H1 (cell line): ENCODE measurements at regions not wholly inside any gene's neighbourhood (a gene's known extent, or its start where the extent isn't known, plus 50 kb on each side); places are given as distances from the start of the nearest gene placed in this dataset.

Experiments
- CTCF ChIA-PET: fragments of 300-600 bp; sonication (Branson Sonifier 250); formaldehyde crosslinking; loops from one replicate; lab custom pipeline; 2021; ENCODE audit not compliant: partially characterized antibody; lab: Charles Lee
- POLR2A ChIA-PET: fragments of 300-600 bp; sonication (Branson Sonifier 250); formaldehyde crosslinking; loops from one replicate; lab custom pipeline; 2021; ENCODE audit warnings: inconsistent platforms; ENCODE audit not compliant: partially characterized antibody; lab: Charles Lee
- DNase-seq, 2 experiments: peaks; one replicate each; pipeline versions ENCODE4 v3.0.0 to v3.0.0-alpha.2; 2010 to 2022; ENCODE audit warnings: low spot score in 2 of 2, low read depth in 1 of 2, mixed read lengths in 1 of 2
- FAIRE-seq: peaks from 2 replicates; lab custom pipeline; 2011; peaks lifted over from hg19 to GRCh38; lab: Jason Lieb, UNC
- H2AFZ ChIP-seq: 2 replicates; pipeline ENCODE4 v1.8.1; 2012; ENCODE audit warnings: low read length, inconsistent platforms
- H2AK5ac ChIP-seq: 2 replicates; pipeline ENCODE4 v1.6.1; 2013; ENCODE audit warnings: low read depth, low read length
- H2BK120ac ChIP-seq: replicated peaks from 2 replicates; pipeline ENCODE3; 2013; ENCODE audit warnings: low read depth, low read length, inconsistent platforms
- H2BK12ac ChIP-seq: 2 replicates; pipeline ENCODE4 v1.6.1; 2013; ENCODE audit warnings: low read depth, low read length
- H2BK15ac ChIP-seq: 2 replicates; pipeline ENCODE4 v1.6.1; 2013; ENCODE audit warnings: low read length
- H2BK20ac ChIP-seq: 2 replicates; pipeline ENCODE4 v1.6.1; 2013; ENCODE audit warnings: low read length
- H2BK5ac ChIP-seq: 2 replicates; pipeline ENCODE4 v1.6.1; 2013; ENCODE audit warnings: low read depth, low read length
- H3K14ac ChIP-seq: 2 replicates; pipeline ENCODE4 v1.6.1; 2013; ENCODE audit warnings: inconsistent platforms; ENCODE audit not compliant: insufficient read length
- H3K18ac ChIP-seq: 2 replicates; pipeline ENCODE4 v1.6.1; 2013; ENCODE audit warnings: low read length; ENCODE audit errors: extremely low read depth
- H3K23ac ChIP-seq: 2 replicates; pipeline ENCODE4 v1.6.1; 2013; ENCODE audit warnings: inconsistent platforms; ENCODE audit not compliant: insufficient read length
- H3K23me2 ChIP-seq: 2 replicates; pipeline ENCODE4 v1.6.1; 2013; ENCODE audit warnings: low read depth, low read length
- H3K27ac ChIP-seq: 2 replicates; pipeline ENCODE4 v1.6.1; 2011; ENCODE audit warnings: low read depth, low read length, inconsistent platforms
- H3K27me3 ChIP-seq, 4 experiments: replicated peaks in 1 of 4; 1 replicate in 1 of 4; 2 replicates in 3 of 4; pipeline versions ENCODE4 v1.6.1 to v1.8.1; 2011 to 2013; ENCODE audit warnings: low read length in 3 of 4, mild to moderate bottlenecking in 3 of 4, inconsistent platforms in 2 of 4, mixed read lengths in 2 of 4, moderate library complexity in 1 of 4; ENCODE audit not compliant: control insufficient read depth in 3 of 4, insufficient read depth in 3 of 4; ENCODE audit errors: extremely low read depth in 1 of 4
- H3K36me3 ChIP-seq, 4 experiments: 2 replicates each; pipeline versions ENCODE4 v1.6.1 to v1.8.1; 2011 to 2013; ENCODE audit warnings: mild to moderate bottlenecking in 4 of 4, low read length in 3 of 4, moderate library complexity in 2 of 4, control low read depth in 1 of 4, inconsistent platforms in 1 of 4; ENCODE audit not compliant: insufficient read depth in 4 of 4, control insufficient read depth in 2 of 4
- H3K4ac ChIP-seq: replicated peaks from 2 replicates; pipeline ENCODE3; 2013; ENCODE audit warnings: low read length, low read depth, mixed read lengths, inconsistent platforms; ENCODE audit not compliant: insufficient read length
- H3K4me1 ChIP-seq, 4 experiments: replicated peaks in 1 of 4; 1 replicate in 1 of 4; 2 replicates in 3 of 4; pipeline versions ENCODE4 v1.6.1 to v1.8.1; 2011 to 2013; ENCODE audit warnings: low read length in 3 of 4, inconsistent platforms in 2 of 4, mixed read lengths in 1 of 4; ENCODE audit not compliant: insufficient read depth in 4 of 4, control insufficient read depth in 3 of 4
- H3K4me2 ChIP-seq, 2 experiments: 2 replicates each; pipeline versions ENCODE4 v1.6.1 to v1.8.1; 2011 to 2013; ENCODE audit warnings: low read depth in 2 of 2, low read length in 2 of 2, control low read depth in 1 of 2, inconsistent platforms in 1 of 2, mild to moderate bottlenecking in 1 of 2; ENCODE audit not compliant: insufficient read depth in 1 of 2
- H3K4me3 ChIP-seq, 4 experiments: fragments of 200-600, 300-600 bp in 1 of 4; sonication (generic), shearing (Covaris generic), sonication (Bioruptor Twin) in 1 of 4; 2 replicates each; pipeline versions ENCODE4 v1.5.1 to v1.8.1; 2011 to 2016; ENCODE audit warnings: low read length in 4 of 4, low read depth in 3 of 4, control low read depth in 2 of 4, inconsistent platforms in 2 of 4, mild to moderate bottlenecking in 2 of 4, mixed read lengths in 1 of 4, moderate library complexity in 1 of 4; ENCODE audit not compliant: insufficient read depth in 2 of 4; ENCODE audit errors: extremely low read depth in 1 of 4
- H3K56ac ChIP-seq: replicated peaks from 2 replicates; pipeline ENCODE3; 2013; ENCODE audit warnings: low read depth, mild to moderate bottlenecking, mixed read lengths, low read length, inconsistent platforms; ENCODE audit not compliant: insufficient read length
- H3K79me1 ChIP-seq: 2 replicates; pipeline ENCODE4 v1.6.1; 2013; ENCODE audit warnings: low read depth, low read length, control low read depth
- H3K79me2 ChIP-seq, 2 experiments: 2 replicates each; pipeline versions ENCODE4 v1.6.1 to v1.8.1; 2012 to 2013; ENCODE audit warnings: low read length in 2 of 2, mild to moderate bottlenecking in 2 of 2, inconsistent platforms in 1 of 2; ENCODE audit not compliant: insufficient read depth in 2 of 2, control insufficient read depth in 1 of 2
- H3K9ac ChIP-seq, 4 experiments: replicated peaks in 1 of 4; 1 replicate in 1 of 4; 2 replicates in 3 of 4; pipeline versions ENCODE4 v1.6.1 to v1.8.1; 2011 to 2013; ENCODE audit warnings: low read depth in 3 of 4, low read length in 3 of 4, control low read depth in 2 of 4, mild to moderate bottlenecking in 2 of 4, moderate library complexity in 2 of 4, inconsistent platforms in 1 of 4; ENCODE audit errors: extremely low read depth in 1 of 4
- H3K9me3 ChIP-seq, 2 experiments: 2 replicates each; pipeline versions ENCODE4 v1.6.1 to v1.8.1; 2012 to 2013; ENCODE audit warnings: mild to moderate bottlenecking in 2 of 2, moderate library complexity in 2 of 2, control low read depth in 1 of 2, inconsistent platforms in 1 of 2, low read depth in 1 of 2, low read length in 1 of 2, mixed read lengths in 1 of 2; ENCODE audit not compliant: insufficient read depth in 2 of 2
- H4K20me1 ChIP-seq, 2 experiments: replicated peaks in 1 of 2; 2 replicates each; pipeline versions ENCODE3 to v1.8.1; 2011 to 2013; ENCODE audit warnings: inconsistent platforms in 2 of 2, low read length in 2 of 2, mild to moderate bottlenecking in 1 of 2; ENCODE audit not compliant: insufficient read depth in 2 of 2, control insufficient read depth in 1 of 2
- H4K5ac ChIP-seq: 2 replicates; pipeline ENCODE4 v1.6.1; 2013; ENCODE audit warnings: low read length, low read depth, mixed read lengths, inconsistent platforms; ENCODE audit not compliant: insufficient read length
- H4K8ac ChIP-seq: 2 replicates; pipeline ENCODE4 v1.8.0; 2013; ENCODE audit warnings: mild to moderate bottlenecking, moderate library complexity, low read length, inconsistent platforms; ENCODE audit not compliant: insufficient read depth; ENCODE audit errors: extremely low read depth
- H4K91ac ChIP-seq: replicated peaks from 2 replicates; pipeline ENCODE3; 2013; ENCODE audit warnings: low read length, mixed read lengths, inconsistent platforms; ENCODE audit not compliant: insufficient read length
- ASH2L ChIP-seq: fragments of 200-600, 300-600 bp; sonication (generic); IDR thresholded peaks from one replicate; pipeline ENCODE4 v1.7.1; 2017; ENCODE audit warnings: low read length
- HDAC2 ChIP-seq, 2 experiments: fragments of 300-600 bp in 1 of 2; sonication (generic) in 1 of 2; IDR thresholded peaks; 2 replicates each; pipeline ENCODE4 v1.6.1; 2011 to 2012; ENCODE audit warnings: low read depth in 2 of 2, low read length in 2 of 2, mild to moderate bottlenecking in 2 of 2, moderate library complexity in 2 of 2, borderline replicate concordance in 1 of 2, inconsistent platforms in 1 of 2
- JUND ChIP-seq: IDR thresholded peaks from 2 replicates; pipeline ENCODE4 v1.6.1; 2011; ENCODE audit warnings: mild to moderate bottlenecking, improper control_type of control experiment, low read length
- NANOG ChIP-seq: IDR thresholded peaks from 2 replicates; pipeline ENCODE4 v1.6.1; 2011; ENCODE audit warnings: low read length, low read depth, mild to moderate bottlenecking, inconsistent platforms; ENCODE audit not compliant: insufficient read depth, poor library complexity, severe bottlenecking
- NRF1 ChIP-seq: IDR thresholded peaks from 2 replicates; pipeline ENCODE4 v1.6.1; 2011; ENCODE audit warnings: mild to moderate bottlenecking, low read depth, low read length, improper control_type of control experiment
- TAF1 ChIP-seq: IDR thresholded peaks from 2 replicates; pipeline ENCODE4 v1.6.1; 2011; ENCODE audit warnings: mild to moderate bottlenecking, low read depth, low read length
- TCF12 ChIP-seq: IDR thresholded peaks from 2 replicates; pipeline ENCODE4 v1.6.1; 2011; ENCODE audit warnings: low read depth, mild to moderate bottlenecking, low read length
- WGBS, 2 experiments: shearing (Covaris generic) in 1 of 2; methylation state at CpG; one replicate each; pipeline versions ENCODE4 v1.1.6 to v1.1.7; 2013 to 2015; ENCODE audit warnings: low lambda C conversion rate in 2 of 2, mixed read lengths in 2 of 2, inconsistent platforms in 1 of 2, low coverage in 1 of 2, missing lambda C conversion rate in 1 of 2; ENCODE audit not compliant: insufficient replicate concordance in 2 of 2, insufficient coverage in 1 of 2, insufficient read length in 1 of 2; ENCODE audit errors: extremely low coverage in 1 of 2, missing lambda C conversion rate in 1 of 2; 5-methylcytosine and 5-hydroxymethylcytosine counted together
- TF ChIP-seq, protein P1 (sequence below), 3 experiments: IDR thresholded peaks; 1 replicate in 2 of 3; 2 replicates in 1 of 3; pipeline versions ENCODE4 v1.5.1 to v1.6.1; 2011; ENCODE audit warnings: low read length in 3 of 3, mild to moderate bottlenecking in 3 of 3, inconsistent platforms in 2 of 3, low read depth in 1 of 3, moderate library complexity in 1 of 3; ENCODE audit not compliant: insufficient read depth in 1 of 3; ENCODE audit errors: control extremely low read depth in 1 of 3
- TF ChIP-seq, protein P2 (sequence below): IDR thresholded peaks from 2 replicates; pipeline ENCODE4 v1.6.1; 2012; ENCODE audit warnings: inconsistent platforms
- TF ChIP-seq, protein P3 (sequence below): IDR thresholded peaks from 2 replicates; pipeline ENCODE4 v1.6.1; 2011; ENCODE audit warnings: low read length, improper control_type of control experiment

DNA sequence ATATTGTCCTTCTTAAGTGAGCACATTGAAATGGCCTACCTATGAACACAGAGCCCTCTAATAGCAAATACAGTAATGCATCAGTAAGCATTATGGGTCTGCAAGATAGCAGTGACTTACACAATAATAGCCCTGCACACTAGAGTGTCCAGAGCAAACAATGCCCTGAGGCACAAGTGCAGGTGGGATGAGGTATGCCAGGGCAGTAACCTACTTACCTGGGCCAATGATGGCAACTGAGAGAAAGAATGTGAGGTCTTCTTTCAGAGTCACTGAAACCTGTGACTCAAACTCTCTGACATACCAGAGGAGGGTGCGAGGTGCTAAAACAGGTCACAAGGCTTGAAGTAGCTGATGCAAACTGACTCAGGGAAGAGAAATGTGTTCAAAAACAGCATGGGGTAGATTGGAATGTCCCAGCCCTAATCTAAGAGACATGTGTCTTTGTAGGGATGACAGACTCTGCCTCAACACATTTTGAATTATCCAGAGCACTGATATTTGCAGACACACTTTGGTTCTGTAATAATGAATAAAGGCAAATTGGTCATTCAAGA is 168.5 kb upstream of the RUNX1 start:
- Histone ChIP-seq H2BK5ac (no peak overlapping the region), H3K18ac (no peak overlapping the region), H4K5ac (no peak overlapping the region), H4K8ac (no peak overlapping the region), H2BK20ac (no peak overlapping the region), H2BK15ac (no peak overlapping the region), H3K9me3 (no peaks in the 10 kb centered on the region), H4K91ac (no peak overlapping the region), H3K27me3 (no peaks in the 10 kb centered on the region), H2BK12ac (no peak overlapping the region), H2BK120ac (no peak overlapping the region), H3K9ac (no peak overlapping the region), H3K27ac (no peak overlapping the region), H3K4ac (no peak overlapping the region), H3K23me2 (no peaks in the 10 kb centered on the region), H3K4me1 (no peaks in the 10 kb centered on the region), H3K4me3 (no peak overlapping the region), H2AFZ (no peak overlapping the region), H3K4me2 (no peak overlapping the region), H3K56ac (no peak overlapping the region), H3K14ac (no peak overlapping the region), H2AK5ac (no peak overlapping the region), H3K23ac (no peak overlapping the region), H3K79me1 (no peaks in the 10 kb centered on the region), H4K20me1 (no peaks in the 10 kb centered on the region), H3K79me2 (no peaks in the 10 kb centered on the region), H3K36me3 (no peaks in the 10 kb centered on the region; a peak in 1 of 8 replicates)
- ChIA-PET CTCF (interaction anchor here (3.3 kb wide), 1 partner anchor 12 kb away, joined by 11 read pairs; no protein-coding TSS in a partner anchor), POLR2A (no interaction called here)
- 100% methylated on average over 1 of the region's 1 CpG; no CpG with 5 or more reads in 1 of the 2 experiments for WGBS, 2 experiments
- FAIRE-seq (no peak), DNase-seq (peak in 1 of 2 experiments; percentile 15)
- TF ChIP-seq, protein P1, sequence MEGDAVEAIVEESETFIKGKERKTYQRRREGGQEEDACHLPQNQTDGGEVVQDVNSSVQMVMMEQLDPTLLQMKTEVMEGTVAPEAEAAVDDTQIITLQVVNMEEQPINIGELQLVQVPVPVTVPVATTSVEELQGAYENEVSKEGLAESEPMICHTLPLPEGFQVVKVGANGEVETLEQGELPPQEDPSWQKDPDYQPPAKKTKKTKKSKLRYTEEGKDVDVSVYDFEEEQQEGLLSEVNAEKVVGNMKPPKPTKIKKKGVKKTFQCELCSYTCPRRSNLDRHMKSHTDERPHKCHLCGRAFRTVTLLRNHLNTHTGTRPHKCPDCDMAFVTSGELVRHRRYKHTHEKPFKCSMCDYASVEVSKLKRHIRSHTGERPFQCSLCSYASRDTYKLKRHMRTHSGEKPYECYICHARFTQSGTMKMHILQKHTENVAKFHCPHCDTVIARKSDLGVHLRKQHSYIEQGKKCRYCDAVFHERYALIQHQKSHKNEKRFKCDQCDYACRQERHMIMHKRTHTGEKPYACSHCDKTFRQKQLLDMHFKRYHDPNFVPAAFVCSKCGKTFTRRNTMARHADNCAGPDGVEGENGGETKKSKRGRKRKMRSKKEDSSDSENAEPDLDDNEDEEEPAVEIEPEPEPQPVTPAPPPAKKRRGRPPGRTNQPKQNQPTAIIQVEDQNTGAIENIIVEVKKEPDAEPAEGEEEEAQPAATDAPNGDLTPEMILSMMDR (IDR thresholded peaks at IDR 0.05; ENCODE audit: control extremely low read depth in 1 of 3, insufficient read depth in 1 of 3, low read depth in 1 of 3, low read length in 3 of 3) = no peak
- TF ChIP-seq TCF12 (no peak), HDAC2 (IDR thresholded peaks at IDR 0.05; ENCODE audit: borderline replicate concordance in 1 of 2, low read depth in 2 of 2, low read length in 2 of 2) (no peak), ASH2L (no peak), TAF1 (no peak), NANOG (no peak), NRF1 (no peak), JUND (no peak)
- TF ChIP-seq, protein P2, sequence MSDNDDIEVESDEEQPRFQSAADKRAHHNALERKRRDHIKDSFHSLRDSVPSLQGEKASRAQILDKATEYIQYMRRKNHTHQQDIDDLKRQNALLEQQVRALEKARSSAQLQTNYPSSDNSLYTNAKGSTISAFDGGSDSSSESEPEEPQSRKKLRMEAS = no peak
- TF ChIP-seq, protein P3, sequence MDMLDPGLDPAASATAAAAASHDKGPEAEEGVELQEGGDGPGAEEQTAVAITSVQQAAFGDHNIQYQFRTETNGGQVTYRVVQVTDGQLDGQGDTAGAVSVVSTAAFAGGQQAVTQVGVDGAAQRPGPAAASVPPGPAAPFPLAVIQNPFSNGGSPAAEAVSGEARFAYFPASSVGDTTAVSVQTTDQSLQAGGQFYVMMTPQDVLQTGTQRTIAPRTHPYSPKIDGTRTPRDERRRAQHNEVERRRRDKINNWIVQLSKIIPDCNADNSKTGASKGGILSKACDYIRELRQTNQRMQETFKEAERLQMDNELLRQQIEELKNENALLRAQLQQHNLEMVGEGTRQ = no peak
